ENCODE measurements at regions not wholly inside any gene's neighbourhood (a gene's known extent, or its start where the extent isn't known, plus 50 kb on each side); places are given as distances from the start of the nearest gene placed in this dataset.

DNA sequence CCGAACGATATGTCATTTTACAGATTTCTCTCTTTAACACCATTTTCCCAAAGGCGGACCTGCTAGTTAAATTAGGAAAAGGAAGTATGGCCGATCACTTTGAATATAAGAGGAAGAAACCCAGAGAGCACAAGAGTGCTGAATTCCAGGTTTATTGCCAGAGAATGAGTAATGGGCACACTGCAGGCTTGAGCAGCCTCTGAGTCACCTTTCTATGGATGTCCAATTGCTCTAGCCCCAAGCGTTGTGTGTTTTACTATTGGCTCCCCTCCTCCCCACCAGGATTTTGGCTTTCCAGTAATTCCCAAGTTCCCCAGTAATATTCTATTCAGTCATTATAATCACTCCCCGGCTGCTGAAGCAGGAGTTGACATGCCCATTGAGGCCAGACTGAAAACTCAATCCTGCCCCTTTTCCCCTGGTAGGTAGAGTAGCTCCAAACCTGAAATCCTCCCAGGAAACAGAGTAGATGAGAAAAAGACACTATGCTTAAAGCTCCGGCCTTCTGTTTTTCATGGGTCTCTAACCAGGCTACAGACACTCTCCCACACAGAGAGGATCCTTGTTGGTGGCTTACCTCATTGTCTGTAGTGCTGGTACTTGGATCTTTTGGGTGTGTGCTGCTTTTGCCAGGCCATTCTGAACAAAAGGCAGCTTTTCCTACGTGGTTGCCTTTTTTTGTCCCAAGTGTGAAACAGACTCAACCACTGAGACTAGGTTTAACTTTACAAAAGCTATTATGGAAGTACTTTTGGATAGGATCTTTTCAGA is 704.3 kb upstream of the FLRT2 start:
- TF ChIP-seq, protein P1, sequence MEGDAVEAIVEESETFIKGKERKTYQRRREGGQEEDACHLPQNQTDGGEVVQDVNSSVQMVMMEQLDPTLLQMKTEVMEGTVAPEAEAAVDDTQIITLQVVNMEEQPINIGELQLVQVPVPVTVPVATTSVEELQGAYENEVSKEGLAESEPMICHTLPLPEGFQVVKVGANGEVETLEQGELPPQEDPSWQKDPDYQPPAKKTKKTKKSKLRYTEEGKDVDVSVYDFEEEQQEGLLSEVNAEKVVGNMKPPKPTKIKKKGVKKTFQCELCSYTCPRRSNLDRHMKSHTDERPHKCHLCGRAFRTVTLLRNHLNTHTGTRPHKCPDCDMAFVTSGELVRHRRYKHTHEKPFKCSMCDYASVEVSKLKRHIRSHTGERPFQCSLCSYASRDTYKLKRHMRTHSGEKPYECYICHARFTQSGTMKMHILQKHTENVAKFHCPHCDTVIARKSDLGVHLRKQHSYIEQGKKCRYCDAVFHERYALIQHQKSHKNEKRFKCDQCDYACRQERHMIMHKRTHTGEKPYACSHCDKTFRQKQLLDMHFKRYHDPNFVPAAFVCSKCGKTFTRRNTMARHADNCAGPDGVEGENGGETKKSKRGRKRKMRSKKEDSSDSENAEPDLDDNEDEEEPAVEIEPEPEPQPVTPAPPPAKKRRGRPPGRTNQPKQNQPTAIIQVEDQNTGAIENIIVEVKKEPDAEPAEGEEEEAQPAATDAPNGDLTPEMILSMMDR (IDR thresholded peaks at IDR 0.05; ENCODE audit: borderline replicate concordance, extremely low read depth, low read length, poor library complexity, severe bottlenecking), result no peak
- no peak for TF ChIP-seq EZH2 (IDR thresholded peaks at IDR 0.05; ENCODE audit: borderline replicate concordance, low read depth, low read length, severe bottlenecking)

Measured in DND-41 (cell line).